ENCODE measurements at regions not wholly inside any gene's neighbourhood (a gene's known extent, or its start where the extent isn't known, plus 50 kb on each side); places are given as distances from the start of the nearest gene placed in this dataset.

GRCh38 chr10:2985729-2986232 is 81.6 kb upstream of the PFKP start:
- peak overlapping the region; percentile 12; the same call in 1 of the 2 replicates for H2AFZ ChIP-seq
- H3K27ac ChIP-seq (ENCODE audit: low read depth): no peak overlapping the region
- Mint-ChIP-seq H3K4me1 (peaks cover 13% of the 10 kb centered on the region), H3K27ac (no peak overlapping the region), H3K9me3 (peaks cover 8% of the 10 kb centered on the region), H3K36me3 (ENCODE audit: low read depth) (peaks cover 3% of the 10 kb centered on the region; the same call in 2 of the 3 replicates), H3K4me3 (no peak overlapping the region), H3K27me3 (ENCODE audit: insufficient read depth, low read depth, poor library complexity) (peaks cover 7% of the 10 kb centered on the region)
- H3K79me2 ChIP-seq (replicated peaks; ENCODE audit: insufficient read depth): no peaks in the 10 kb centered on the region
- H4K20me1 ChIP-seq (replicated peaks; ENCODE audit: insufficient read depth): no peaks in the 10 kb centered on the region
- no peak for DNase-seq (ENCODE audit: low spot score)
- H3K27me3 ChIP-seq (ENCODE audit: insufficient read depth): no peaks in the 10 kb centered on the region
- H3F3A ChIP-seq (replicated peaks; ENCODE audit: low read depth): no peaks in the 10 kb centered on the region
- H3K4me1 ChIP-seq (ENCODE audit: insufficient read depth): 0 out of 2 replicates have a peak, but pooled peaks cover 5% of the 10 kb centered on the region
- H3K4me3 ChIP-seq: no peak overlapping the region
- TF ChIP-seq ZNF331 (CRISPR knock-in tag; IDR thresholded peaks at IDR 0.05; ENCODE audit: low read depth) (no peak), EZH2 (IDR thresholded peaks at IDR 0.05; ENCODE audit: low read depth, unreplicated experiment) (no peak), ZNF462 (CRISPR knock-in tag; IDR thresholded peaks at IDR 0.05) (no peak), ZNF114 (CRISPR knock-in tag; IDR thresholded peaks at IDR 0.05) (no peak), STAT1 (IDR thresholded peaks at IDR 0.05; ENCODE audit: unreplicated experiment) (no peak), ETS1 (IDR thresholded peaks at IDR 0.05) (no peak), NANOG (IDR thresholded peaks at IDR 0.05; ENCODE audit: borderline replicate concordance) (no peak), REST (IDR thresholded peaks at IDR 0.05; ENCODE audit: unreplicated experiment) (no peak), EZH2phosphoT487 (IDR thresholded peaks at IDR 0.05; ENCODE audit: unreplicated experiment) (no peak)
- H3K9me2 ChIP-seq (ENCODE audit: insufficient read depth): no peaks in the 10 kb centered on the region
- H3K4me2 ChIP-seq: no peak overlapping the region
- H3K36me3 ChIP-seq (ENCODE audit: insufficient read depth): no peaks in the 10 kb centered on the region
- peak; percentile 69 for ATAC-seq
